T-cell (primary cell): ENCODE measurements at regions not wholly inside any gene's neighbourhood (a gene's known extent, or its start where the extent isn't known, plus 50 kb on each side); places are given as distances from the start of the nearest gene placed in this dataset.

Source experiments
- ATAC-seq, 4 experiments: fragments of 200-7000 bp in 3 of 4; fragments of 150-1000 bp in 1 of 4; cut with Tn5 transposase; replicated peaks in 1 of 4; 1 replicate in 3 of 4; 2 replicates in 1 of 4; pipeline ENCODE4 v1.10.0; 2021; ENCODE audit warnings: moderate library complexity in 3 of 4, mild to moderate bottlenecking in 2 of 4, moderate number of reproducible peaks in 1 of 4
- CTCF ChIA-PET, 2 donors: fragments of 300-600 bp; sonication (Branson Sonifier 250); formaldehyde crosslinking; loops; one replicate each; lab custom pipeline; 2022; ENCODE audit warnings: antibody characterized with exemption in 2 of 2; lab: Charles Lee
- POLR2A ChIA-PET, 2 donors: fragments of 300-600 bp; sonication (Branson Sonifier 250); formaldehyde crosslinking; loops; one replicate each; lab custom pipeline; 2022; ENCODE audit warnings: antibody characterized with exemption in 2 of 2; lab: Charles Lee
- DNase-seq, 35 experiments: peaks; one replicate each; pipeline versions ENCODE4 v3.0.0 to v3.0.0-alpha.2; 2013 to 2023
- H3K27ac ChIP-seq: one replicate; pipeline ENCODE4 v1.5.1; 2013; ENCODE audit warnings: low read length
- H3K27me3 ChIP-seq, 2 experiments: replicated peaks in 1 of 2; 1 replicate in 1 of 2; 2 replicates in 1 of 2; pipeline versions ENCODE4 v1.6.1 to v1.7.0; 2013; ENCODE audit warnings: low read length in 1 of 2, mixed read lengths in 1 of 2; ENCODE audit not compliant: control insufficient read depth in 2 of 2, insufficient read depth in 2 of 2; ENCODE audit errors: extremely low read depth in 1 of 2
- H3K36me3 ChIP-seq, 2 donors: 1 replicate in 1 of 2; 2 replicates in 1 of 2; pipeline versions ENCODE4 v1.6.1 to v1.7.0; 2013; ENCODE audit warnings: low read length in 1 of 2; ENCODE audit not compliant: control insufficient read depth in 2 of 2, insufficient read depth in 1 of 2; ENCODE audit errors: extremely low read depth in 1 of 2
- H3K4me1 ChIP-seq, 2 experiments: 1 replicate in 1 of 2; 2 replicates in 1 of 2; pipeline versions ENCODE4 v1.6.1 to v1.7.0; 2013; ENCODE audit warnings: low read length in 2 of 2, mixed read lengths in 1 of 2; ENCODE audit not compliant: insufficient read depth in 2 of 2, control insufficient read depth in 1 of 2; ENCODE audit errors: extremely low read depth in 1 of 2
- H3K4me3 ChIP-seq, 2 donors: 1 replicate in 1 of 2; 2 replicates in 1 of 2; pipeline versions ENCODE4 v1.5.1 to v1.7.0; 2013; ENCODE audit warnings: mild to moderate bottlenecking in 2 of 2, low read length in 1 of 2, moderate library complexity in 1 of 2; ENCODE audit not compliant: control insufficient read depth in 1 of 2; ENCODE audit errors: extremely low read depth in 1 of 2
- H3K9me3 ChIP-seq: 2 replicates; pipeline ENCODE4 v1.7.0; 2013
- H3K27ac Mint-ChIP-seq, 2 donors: one replicate each; pipeline ENCODE4 v1.8.0; 2020 to 2021; ENCODE audit warnings: mild to moderate bottlenecking in 2 of 2, mixed read lengths in 2 of 2
- H3K27me3 Mint-ChIP-seq, 2 donors: one replicate each; pipeline ENCODE4 v1.8.0; 2021 to 2022; ENCODE audit warnings: mixed read lengths in 2 of 2
- H3K36me3 Mint-ChIP-seq: one replicate; pipeline ENCODE4 v1.8.0; 2021; ENCODE audit warnings: mixed read lengths
- H3K4me1 Mint-ChIP-seq, 3 donors: one replicate each; pipeline ENCODE4 v1.8.0; 2020 to 2022; ENCODE audit warnings: mixed read lengths in 3 of 3, mild to moderate bottlenecking in 1 of 3
- H3K4me3 Mint-ChIP-seq, 3 donors: one replicate each; pipeline ENCODE4 v1.8.0; 2020 to 2022; ENCODE audit warnings: mild to moderate bottlenecking in 3 of 3, mixed read lengths in 3 of 3, moderate library complexity in 3 of 3
- H3K9me3 Mint-ChIP-seq, 3 donors: one replicate each; pipeline ENCODE4 v1.8.0; 2020 to 2022; ENCODE audit warnings: mixed read lengths in 3 of 3
- WGBS: methylation state at CpG from one replicate; pipeline ENCODE4 v1.1.5; 2013; ENCODE audit warnings: missing lambda C conversion rate; ENCODE audit not compliant: insufficient coverage; 5-methylcytosine and 5-hydroxymethylcytosine counted together

DNA sequence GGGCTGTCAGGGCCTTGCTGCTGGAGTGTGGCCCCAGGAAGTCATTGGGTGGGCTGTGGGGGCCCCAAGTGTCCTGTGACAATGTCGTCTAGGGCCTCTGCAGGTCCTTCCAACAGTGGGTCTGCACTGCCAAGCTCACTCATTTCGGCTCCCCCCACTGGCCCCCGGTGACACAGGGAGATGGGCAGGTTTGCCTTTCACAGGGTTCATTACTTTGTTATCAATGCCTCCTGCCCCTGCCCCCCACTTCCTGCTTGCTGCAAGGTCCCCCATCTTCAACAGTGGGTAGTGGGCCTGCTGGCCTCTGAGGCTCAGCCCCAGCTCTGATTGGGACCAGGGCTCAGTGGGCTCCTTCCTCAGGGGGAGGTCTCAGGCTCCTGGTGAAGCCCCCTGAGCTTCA is 149.8 kb downstream of the URI1 start:
- Mint-ChIP-seq H3K9me3 (no peaks in the 10 kb centered on the region), H3K4me3 (no peak overlapping the region), H3K4me1 (no peaks in the 10 kb centered on the region), H3K36me3 (no peaks in the 10 kb centered on the region), H3K27me3 (peaks cover 4 to 10% of the 10 kb centered on the region in 2 donors), H3K27ac (no peak overlapping the region)
- POLR2A ChIA-PET: no interaction called here
- H3K27me3 ChIP-seq: peaks cover 0 to 13% of the 10 kb centered on the region in 2 experiments
- no peak for ATAC-seq
- no peaks in the 10 kb centered on the region for H3K36me3 ChIP-seq
- no peak overlapping the region for H3K27ac ChIP-seq
- DNase-seq: no peak
- H3K4me3 ChIP-seq: no peak overlapping the region
- WGBS: 44% methylated on average over 1 of the region's 3 CpGs
- CTCF ChIA-PET: no interaction called here
- H3K4me1 ChIP-seq: no peaks in the 10 kb centered on the region
- no peaks in the 10 kb centered on the region for H3K9me3 ChIP-seq

DNA sequence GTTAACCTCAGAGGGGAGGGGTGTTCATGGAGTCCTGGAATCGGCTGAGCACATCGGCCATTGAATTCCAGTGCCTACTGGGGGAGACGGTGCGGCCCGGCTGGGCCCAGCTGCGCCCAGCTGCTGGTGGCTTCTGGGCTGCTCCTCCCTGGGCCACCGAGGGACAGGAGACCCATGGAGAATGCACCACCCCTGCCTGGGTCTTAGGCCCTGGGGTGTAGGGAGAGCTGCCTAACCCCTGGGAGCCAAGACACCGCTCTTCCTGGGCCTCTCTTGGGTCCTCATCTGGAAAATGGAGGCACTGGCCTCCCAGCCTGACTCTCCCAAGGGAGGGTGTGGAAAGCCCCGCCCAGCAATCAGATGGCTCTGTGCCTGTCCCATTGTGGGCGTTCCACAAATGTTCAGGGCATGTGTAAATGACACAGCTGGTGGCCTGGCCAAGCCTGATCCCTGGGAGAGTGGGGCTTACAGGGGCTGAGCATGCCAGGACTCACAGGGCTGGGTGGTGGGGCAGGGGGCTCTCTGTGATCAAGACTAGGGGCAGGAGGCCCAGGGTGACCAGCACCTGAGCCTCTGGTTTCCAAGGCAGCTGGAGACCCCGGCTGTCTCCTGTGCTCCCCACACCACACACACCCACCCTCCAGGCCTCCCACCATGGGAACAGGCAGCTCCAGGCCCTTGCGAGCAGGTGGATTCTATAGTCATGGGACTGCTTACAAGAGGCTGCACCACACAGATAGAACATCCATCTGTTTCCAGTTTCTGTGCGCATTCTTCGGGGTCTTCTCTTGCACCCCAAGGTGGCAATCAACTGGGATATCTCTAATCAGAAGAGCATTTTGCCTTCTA is 150.9 kb downstream of the URI1 start:
- ATAC-seq (no peak), DNase-seq (no peak)
- Histone ChIP-seq H3K27me3 (peaks cover 0 to 13% of the 10 kb centered on the region in 2 experiments), H3K4me3 (no peak overlapping the region), H3K27ac (no peak overlapping the region), H3K4me1 (no peaks in the 10 kb centered on the region), H3K36me3 (no peaks in the 10 kb centered on the region), H3K9me3 (no peaks in the 10 kb centered on the region)
- WGBS: 90% methylated on average over 13 of the region's 14 CpGs
- Mint-ChIP-seq H3K9me3 (no peaks in the 10 kb centered on the region), H3K27ac (no peak overlapping the region), H3K27me3 (peaks cover 4 to 10% of the 10 kb centered on the region in 2 donors), H3K36me3 (no peaks in the 10 kb centered on the region), H3K4me1 (no peaks in the 10 kb centered on the region), H3K4me3 (no peak overlapping the region)
- ChIA-PET CTCF (no interaction called here), POLR2A (no interaction called here)

DNA sequence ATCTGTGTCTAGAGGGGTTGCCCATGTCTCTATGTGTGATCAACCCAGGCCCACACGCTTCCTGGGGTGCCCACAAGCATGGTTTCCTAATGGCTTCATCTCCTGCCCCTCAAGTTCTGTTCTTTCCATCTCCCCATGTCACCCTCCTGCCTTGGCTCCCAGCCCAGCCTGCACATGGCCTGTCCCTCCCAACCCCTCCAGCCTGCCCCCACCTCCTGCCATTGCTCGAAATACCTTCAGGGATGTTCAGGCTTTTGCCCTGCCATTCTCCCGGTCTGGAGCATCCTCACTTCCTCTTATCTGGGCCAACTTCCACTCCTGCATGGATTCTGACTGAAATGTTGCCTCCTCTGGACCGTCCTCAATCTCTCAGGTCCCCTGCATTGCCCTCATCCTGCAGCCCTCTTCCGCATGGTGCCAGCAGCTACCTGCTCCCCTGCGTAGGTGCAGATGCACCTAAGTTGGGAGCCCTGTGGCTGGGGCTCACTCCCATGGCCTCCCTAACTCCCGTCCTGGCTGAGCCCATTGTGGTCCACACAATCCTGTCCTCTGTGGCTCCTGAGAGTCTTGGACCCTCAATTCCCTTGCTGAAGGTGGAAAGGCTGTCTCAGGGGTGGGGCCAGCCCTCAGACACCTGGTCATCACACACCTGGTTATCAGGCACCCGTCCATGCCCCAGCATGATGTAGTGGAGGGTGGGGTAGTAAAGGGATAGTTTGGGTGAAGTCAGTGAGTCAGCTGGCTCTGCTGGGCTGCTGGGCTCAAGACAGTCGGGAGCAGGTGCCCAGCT is 152.1 kb downstream of the URI1 start:
- peaks cover 4 to 10% of the 10 kb centered on the region in 2 donors for H3K27me3 Mint-ChIP-seq
- H3K4me3 ChIP-seq: no peak overlapping the region
- no peaks in the 10 kb centered on the region for H3K4me1 ChIP-seq
- no peaks in the 10 kb centered on the region for H3K9me3 ChIP-seq
- H3K9me3 Mint-ChIP-seq: no peaks in the 10 kb centered on the region
- no peak overlapping the region for H3K27ac ChIP-seq
- DNase-seq (no peak), ATAC-seq (no peak)
- H3K4me1 Mint-ChIP-seq: no peaks in the 10 kb centered on the region
- no peak overlapping the region for H3K27ac Mint-ChIP-seq
- ChIA-PET POLR2A (no interaction called here), CTCF (no interaction called here)
- no peak overlapping the region for H3K4me3 Mint-ChIP-seq
- WGBS: 77% methylated on average over 8 of the region's 9 CpGs
- H3K27me3 ChIP-seq: peaks cover 0 to 9% of the 10 kb centered on the region in 2 experiments
- H3K36me3 Mint-ChIP-seq: no peaks in the 10 kb centered on the region
- H3K36me3 ChIP-seq: no peaks in the 10 kb centered on the region

DNA sequence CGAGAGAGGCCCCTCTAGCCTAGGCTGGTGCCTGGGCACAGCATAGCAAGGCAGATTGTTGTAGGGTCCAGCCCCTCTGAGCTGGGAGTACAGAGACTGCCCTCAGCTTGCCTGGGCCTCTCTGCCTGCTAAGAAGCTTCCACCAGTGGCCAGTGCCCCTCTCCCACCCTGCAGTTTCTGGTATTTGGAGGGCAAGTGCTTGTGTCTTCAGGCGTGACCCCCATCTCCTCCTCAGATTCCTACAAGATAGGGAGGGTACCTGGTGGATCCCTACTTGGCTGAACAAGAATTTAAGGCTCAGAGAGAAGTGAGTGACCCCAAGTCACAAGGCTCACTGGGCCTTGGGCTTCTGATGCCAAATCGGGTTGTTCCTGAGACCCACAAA is 152.7 kb downstream of the URI1 start:
- Histone ChIP-seq H3K36me3 (no peaks in the 10 kb centered on the region), H3K4me3 (no peak overlapping the region), H3K27ac (no peak overlapping the region), H3K9me3 (no peaks in the 10 kb centered on the region), H3K4me1 (no peaks in the 10 kb centered on the region), H3K27me3 (peaks cover 0 to 8% of the 10 kb centered on the region in 2 experiments)
- Mint-ChIP-seq H3K36me3 (no peaks in the 10 kb centered on the region), H3K9me3 (no peaks in the 10 kb centered on the region), H3K4me3 (no peak overlapping the region), H3K4me1 (no peaks in the 10 kb centered on the region), H3K27ac (no peak overlapping the region), H3K27me3 (peaks cover 4 to 10% of the 10 kb centered on the region in 2 donors)
- DNase-seq: no peak
- CTCF ChIA-PET: no interaction called here
- ATAC-seq: no peak
- POLR2A ChIA-PET: no interaction called here
- 64% methylated on average over 1 of the region's 3 CpGs for WGBS

DNA sequence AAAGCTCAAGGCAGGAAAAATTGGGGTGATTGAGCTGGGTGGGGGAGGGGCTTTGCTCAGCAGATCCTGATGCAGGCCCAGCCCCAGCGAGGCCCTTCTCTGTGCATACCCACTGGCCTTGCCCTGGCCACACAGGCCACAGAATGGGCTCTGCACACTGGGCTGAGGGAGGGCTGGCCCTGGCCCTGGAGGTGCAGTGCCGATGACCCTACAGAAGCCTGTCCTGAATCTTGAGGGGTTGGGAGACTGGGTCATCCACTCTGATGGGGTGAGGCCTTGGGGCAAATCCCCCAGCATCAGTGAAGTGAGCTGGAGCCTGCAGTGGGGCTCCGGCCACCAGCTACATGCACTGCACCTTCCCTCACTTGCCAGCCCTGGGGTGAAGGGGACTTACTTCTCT is 153.1 kb downstream of the URI1 start:
- ChIA-PET CTCF (no interaction called here), POLR2A (no interaction called here)
- H3K36me3 Mint-ChIP-seq: no peaks in the 10 kb centered on the region
- no peaks in the 10 kb centered on the region for H3K9me3 Mint-ChIP-seq
- no peaks in the 10 kb centered on the region for H3K4me1 Mint-ChIP-seq
- DNase-seq: no peak
- Histone ChIP-seq H3K9me3 (no peaks in the 10 kb centered on the region), H3K27me3 (peaks cover 0 to 6% of the 10 kb centered on the region in 2 experiments), H3K4me1 (no peaks in the 10 kb centered on the region), H3K27ac (no peak overlapping the region), H3K4me3 (no peak overlapping the region), H3K36me3 (no peaks in the 10 kb centered on the region)
- H3K4me3 Mint-ChIP-seq: no peak overlapping the region
- peaks cover 4 to 10% of the 10 kb centered on the region in 2 donors for H3K27me3 Mint-ChIP-seq
- WGBS: 50% methylated on average over 1 of the region's 3 CpGs
- H3K27ac Mint-ChIP-seq: no peak overlapping the region
- ATAC-seq: no peak

DNA sequence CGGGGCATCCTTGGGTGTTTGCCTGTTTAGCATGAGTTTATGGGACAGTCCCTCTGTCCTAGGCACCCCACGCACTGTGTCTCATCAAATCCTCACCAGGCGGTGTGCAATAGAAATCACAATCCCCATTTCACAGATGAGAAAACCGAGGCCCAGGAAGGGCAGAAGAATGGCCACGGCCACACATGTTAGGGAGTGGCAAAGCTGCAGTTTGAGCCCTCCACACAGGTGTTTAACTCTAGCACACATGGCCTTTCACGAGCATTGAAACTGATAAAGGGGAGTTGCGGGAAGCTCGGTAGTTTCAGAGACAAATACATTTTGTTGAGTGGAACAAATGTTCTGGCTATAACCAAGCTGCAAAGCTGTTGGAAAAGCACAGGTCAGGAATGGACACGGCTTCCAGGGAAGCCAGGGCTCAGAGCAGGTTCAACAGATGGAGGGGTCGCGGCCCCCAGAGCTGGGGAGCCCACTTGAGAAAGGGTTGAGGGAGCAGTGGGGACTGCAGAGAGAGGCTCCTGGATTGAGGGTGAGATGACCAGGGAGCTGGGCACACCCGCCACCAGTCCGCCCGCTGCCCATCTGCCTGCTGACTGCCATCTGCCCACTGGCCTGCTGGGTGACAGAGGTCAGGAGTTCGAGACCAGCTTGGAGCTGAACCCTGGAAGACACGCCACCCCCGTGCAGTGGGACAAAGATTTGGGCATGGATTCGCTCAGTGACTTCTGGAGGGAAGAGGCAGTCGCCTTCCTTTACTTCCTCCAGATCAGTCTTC is 154.7 kb downstream of the URI1 start:
- H3K36me3 ChIP-seq: no peaks in the 10 kb centered on the region
- no peak for ATAC-seq
- CTCF ChIA-PET: interaction anchor here in 1 of 2 donors (0.6 kb wide), 1 partner anchor 18 kb away, joined by 3 read pairs; no protein-coding TSS in a partner anchor
- Mint-ChIP-seq H3K4me1 (no peaks in the 10 kb centered on the region), H3K9me3 (no peaks in the 10 kb centered on the region), H3K36me3 (no peaks in the 10 kb centered on the region), H3K27me3 (peaks cover 0 to 10% of the 10 kb centered on the region in 2 donors), H3K27ac (no peak overlapping the region), H3K4me3 (no peak overlapping the region)
- DNase-seq: no peak
- peaks cover 0 to 6% of the 10 kb centered on the region in 2 experiments for H3K27me3 ChIP-seq
- no peak overlapping the region for H3K4me3 ChIP-seq
- POLR2A ChIA-PET: no interaction called here
- WGBS: 88% methylated on average over 11 of the region's 19 CpGs
- H3K9me3 ChIP-seq: no peaks in the 10 kb centered on the region
- no peaks in the 10 kb centered on the region for H3K4me1 ChIP-seq
- no peak overlapping the region for H3K27ac ChIP-seq
